Kidney (tissue), 13 donors: ENCODE measurements at regions not wholly inside any gene's neighbourhood (a gene's known extent, or its start where the extent isn't known, plus 50 kb on each side); places are given as distances from the start of the nearest gene placed in this dataset.
A peak's percentile ranks its signal among the peaks of the same experiment; 100 is the strongest.

Experiments
- DNase-seq, 5 donors: peaks; one replicate each; pipeline ENCODE4 v3.0.0-alpha.2; 2013 to 2020
- FAIRE-seq: peaks from 2 replicates; lab custom pipeline; 2012; peaks lifted over from hg19 to GRCh38; lab: Jason Lieb, UNC
- H3K27ac ChIP-seq, 2 donors: one replicate each; pipeline ENCODE4 v1.7.0; 2013; ENCODE audit warnings: low read depth in 2 of 2, low read length in 2 of 2, inconsistent platforms in 1 of 2
- H3K27me3 ChIP-seq: one replicate; pipeline ENCODE4 v1.7.1; 2013; ENCODE audit warnings: low read length, inconsistent platforms; ENCODE audit not compliant: control insufficient read depth, insufficient read depth
- H3K36me3 ChIP-seq, 3 donors: one replicate each; pipeline versions ENCODE4 v1.7.0 to v1.7.1; 2013; ENCODE audit warnings: low read length in 3 of 3, control low read depth in 1 of 3, inconsistent platforms in 1 of 3; ENCODE audit not compliant: insufficient read depth in 3 of 3, control insufficient read depth in 2 of 3
- H3K4me1 ChIP-seq, 3 donors: one replicate each; pipeline versions ENCODE4 v1.7.0 to v1.7.1; 2013; ENCODE audit warnings: low read length in 3 of 3, inconsistent platforms in 1 of 3, low read depth in 1 of 3; ENCODE audit not compliant: control insufficient read depth in 2 of 3, insufficient read depth in 2 of 3
- H3K4me3 ChIP-seq, 3 donors: one replicate each; pipeline versions ENCODE4 v1.7.0 to v1.8.1; 2013; ENCODE audit warnings: low read length in 3 of 3, control low read depth in 1 of 3, inconsistent platforms in 1 of 3
- H3K9ac ChIP-seq, 3 donors: one replicate each; pipeline versions ENCODE4 v1.7.0 to v1.7.1; 2013; ENCODE audit warnings: low read length in 3 of 3, control low read depth in 1 of 3, inconsistent platforms in 1 of 3
- H3K9me3 ChIP-seq, 3 donors: one replicate each; pipeline versions ENCODE4 v1.7.0 to v1.7.1; 2013; ENCODE audit warnings: low read length in 3 of 3, control low read depth in 1 of 3, inconsistent platforms in 1 of 3; ENCODE audit not compliant: control insufficient read depth in 2 of 3, insufficient read depth in 1 of 3
- intact Hi-C: fragments of 100-400 bp; cut with DNase I; formaldehyde crosslinking; loops from one replicate; pipeline ENCODE4 v1.11.1; 2022
- TF ChIP-seq, protein P1 (sequence below): IDR thresholded peaks from 3 replicates; pipeline ENCODE4 v1.5.1; 2012; ENCODE audit warnings: mild to moderate bottlenecking, moderate library complexity, borderline replicate concordance; ENCODE audit not compliant: insufficient read depth; ENCODE audit errors: extremely low read depth
- donor health status: control.
- donor health status: control.
- donor health status: control.
- donor health status: control.
- donor health status: control.
- donor health status: DM: yes; HTN: yes; CAD: no.
- donor health status: Normal renal cell carcinoma (clear cell type).

DNA sequence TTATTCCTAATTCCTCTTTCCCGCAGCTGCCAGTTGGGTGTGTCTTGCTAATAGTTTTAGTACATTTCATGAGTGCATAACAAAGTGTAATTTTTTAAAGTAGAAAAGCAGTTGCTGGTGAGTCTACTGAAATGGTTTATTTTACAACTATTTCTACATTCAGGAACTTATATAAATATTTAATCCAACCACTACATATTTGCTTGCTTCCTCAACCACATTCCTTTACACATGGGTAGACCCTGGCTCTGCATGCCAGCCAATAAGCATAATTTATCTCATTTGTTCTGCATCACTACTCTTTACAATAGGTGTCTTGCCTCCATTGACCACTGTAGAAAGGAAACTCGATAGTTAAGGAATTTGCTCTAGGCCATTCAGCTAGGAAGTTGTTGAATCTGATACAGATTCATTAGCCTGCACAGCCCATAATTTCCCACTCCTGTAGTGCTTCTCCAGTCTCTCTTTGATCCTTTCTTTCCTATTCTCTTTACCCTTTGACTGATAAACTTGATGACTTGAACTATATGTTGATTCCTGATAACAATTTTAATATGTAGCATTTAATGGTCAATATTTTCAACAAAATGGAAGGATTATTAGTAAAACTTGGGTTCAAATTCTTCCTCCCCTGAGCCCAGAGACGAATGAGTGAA is 342.5 kb upstream of the ACTBL2 start:
- TF ChIP-seq, protein P1, sequence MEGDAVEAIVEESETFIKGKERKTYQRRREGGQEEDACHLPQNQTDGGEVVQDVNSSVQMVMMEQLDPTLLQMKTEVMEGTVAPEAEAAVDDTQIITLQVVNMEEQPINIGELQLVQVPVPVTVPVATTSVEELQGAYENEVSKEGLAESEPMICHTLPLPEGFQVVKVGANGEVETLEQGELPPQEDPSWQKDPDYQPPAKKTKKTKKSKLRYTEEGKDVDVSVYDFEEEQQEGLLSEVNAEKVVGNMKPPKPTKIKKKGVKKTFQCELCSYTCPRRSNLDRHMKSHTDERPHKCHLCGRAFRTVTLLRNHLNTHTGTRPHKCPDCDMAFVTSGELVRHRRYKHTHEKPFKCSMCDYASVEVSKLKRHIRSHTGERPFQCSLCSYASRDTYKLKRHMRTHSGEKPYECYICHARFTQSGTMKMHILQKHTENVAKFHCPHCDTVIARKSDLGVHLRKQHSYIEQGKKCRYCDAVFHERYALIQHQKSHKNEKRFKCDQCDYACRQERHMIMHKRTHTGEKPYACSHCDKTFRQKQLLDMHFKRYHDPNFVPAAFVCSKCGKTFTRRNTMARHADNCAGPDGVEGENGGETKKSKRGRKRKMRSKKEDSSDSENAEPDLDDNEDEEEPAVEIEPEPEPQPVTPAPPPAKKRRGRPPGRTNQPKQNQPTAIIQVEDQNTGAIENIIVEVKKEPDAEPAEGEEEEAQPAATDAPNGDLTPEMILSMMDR, result no peak
- H3K27ac ChIP-seq, result no peak overlapping the region
- H3K4me3 ChIP-seq, result no peak overlapping the region
- no peak for FAIRE-seq
- no peaks in the 10 kb centered on the region for H3K36me3 ChIP-seq
- DNase-seq, result peak in 3 of 5 donors; percentile 59 to 94 (median 91)
- intact Hi-C loops, result no loop called here
- H3K27me3 ChIP-seq, result no peaks in the 10 kb centered on the region
- no peak overlapping the region for H3K9ac ChIP-seq
- H3K4me1 ChIP-seq, result peaks cover 0 to 3% (median 0%) of the 10 kb centered on the region in 3 donors
- no peaks in the 10 kb centered on the region for H3K9me3 ChIP-seq

DNA sequence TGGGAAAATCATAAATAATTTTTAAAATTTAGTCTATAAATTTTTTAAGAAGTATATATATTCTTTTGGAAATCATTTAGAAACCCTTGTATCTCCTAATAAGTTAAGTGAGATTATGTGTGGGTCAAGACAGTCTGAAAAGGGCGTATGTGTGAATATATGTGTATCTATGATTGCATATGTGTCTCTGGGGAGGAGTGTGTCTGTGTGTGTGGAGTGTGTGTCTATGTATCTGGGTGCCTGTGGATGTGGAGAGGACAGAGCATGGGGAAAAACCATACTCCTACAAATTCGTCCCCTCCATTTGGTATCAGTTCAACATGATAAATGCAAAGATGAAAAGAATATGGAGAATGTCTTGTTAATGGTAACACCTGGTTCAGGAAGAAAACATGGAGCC is 342.0 kb upstream of the ACTBL2 start:
- Histone ChIP-seq H3K36me3 (no peaks in the 10 kb centered on the region), H3K9ac (no peak overlapping the region), H3K4me3 (no peak overlapping the region), H3K27me3 (no peaks in the 10 kb centered on the region), H3K27ac (no peak overlapping the region), H3K4me1 (peaks cover 0 to 3% (median 0%) of the 10 kb centered on the region in 3 donors), H3K9me3 (no peaks in the 10 kb centered on the region)
- DNase-seq (no peak), FAIRE-seq (no peak)
- TF ChIP-seq, protein P1, result no peak
- intact Hi-C loops, result no loop called here

DNA sequence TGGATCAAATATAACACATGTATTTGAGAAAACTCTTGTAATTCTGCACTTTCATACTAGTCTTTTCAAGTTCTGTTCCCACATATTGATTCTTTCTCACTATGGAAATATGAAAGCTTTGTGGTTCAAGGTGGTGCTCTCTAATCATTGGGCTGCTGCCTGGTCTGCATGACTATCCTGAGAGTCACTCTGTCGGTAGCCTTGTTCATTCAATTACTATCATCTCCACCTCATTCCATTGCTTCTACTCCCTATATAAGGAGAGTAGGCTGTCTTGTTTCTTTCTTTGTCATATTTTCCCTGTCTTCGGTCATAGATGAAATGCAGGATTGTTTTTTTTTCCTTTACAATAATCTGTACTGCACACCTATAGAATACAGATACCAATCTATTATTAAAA is 341.4 kb upstream of the ACTBL2 start:
- no peak overlapping the region for H3K9ac ChIP-seq

More for the DNA sequence above, 341.4 kb upstream of the ACTBL2 start:
- peaks cover 0 to 3% (median 0%) of the 10 kb centered on the region in 3 donors for H3K4me1 ChIP-seq
- H3K27ac ChIP-seq, result no peak overlapping the region
- TF ChIP-seq, protein P1, result no peak
- no peak overlapping the region for H3K4me3 ChIP-seq
- H3K9me3 ChIP-seq, result no peaks in the 10 kb centered on the region
- H3K27me3 ChIP-seq, result no peaks in the 10 kb centered on the region
- H3K36me3 ChIP-seq, result no peaks in the 10 kb centered on the region
- no peak for FAIRE-seq
- DNase-seq, result no peak
- intact Hi-C loops, result no loop called here
